ENCODE measurements at regions not wholly inside any gene's neighbourhood (a gene's known extent, or its start where the extent isn't known, plus 50 kb on each side); places are given as distances from the start of the nearest gene placed in this dataset.

GRCh38 chr21:20257052-20257740, 741.0 kb upstream of the NCAM2 start:
- H3K27me3 Mint-ChIP-seq (ENCODE audit: insufficient read depth, unreplicated experiment): no peaks in the 10 kb centered on the region
- TF ChIP-seq, protein P1, sequence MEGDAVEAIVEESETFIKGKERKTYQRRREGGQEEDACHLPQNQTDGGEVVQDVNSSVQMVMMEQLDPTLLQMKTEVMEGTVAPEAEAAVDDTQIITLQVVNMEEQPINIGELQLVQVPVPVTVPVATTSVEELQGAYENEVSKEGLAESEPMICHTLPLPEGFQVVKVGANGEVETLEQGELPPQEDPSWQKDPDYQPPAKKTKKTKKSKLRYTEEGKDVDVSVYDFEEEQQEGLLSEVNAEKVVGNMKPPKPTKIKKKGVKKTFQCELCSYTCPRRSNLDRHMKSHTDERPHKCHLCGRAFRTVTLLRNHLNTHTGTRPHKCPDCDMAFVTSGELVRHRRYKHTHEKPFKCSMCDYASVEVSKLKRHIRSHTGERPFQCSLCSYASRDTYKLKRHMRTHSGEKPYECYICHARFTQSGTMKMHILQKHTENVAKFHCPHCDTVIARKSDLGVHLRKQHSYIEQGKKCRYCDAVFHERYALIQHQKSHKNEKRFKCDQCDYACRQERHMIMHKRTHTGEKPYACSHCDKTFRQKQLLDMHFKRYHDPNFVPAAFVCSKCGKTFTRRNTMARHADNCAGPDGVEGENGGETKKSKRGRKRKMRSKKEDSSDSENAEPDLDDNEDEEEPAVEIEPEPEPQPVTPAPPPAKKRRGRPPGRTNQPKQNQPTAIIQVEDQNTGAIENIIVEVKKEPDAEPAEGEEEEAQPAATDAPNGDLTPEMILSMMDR (IDR thresholded peaks at IDR 0.05; ENCODE audit: unreplicated experiment): no peak
- POLR2A ChIA-PET: interaction anchor here (0.7 kb wide), 1 partner anchor 632 kb away, joined by 5 read pairs; no protein-coding TSS in a partner anchor
- no peaks in the 10 kb centered on the region for H3K4me1 Mint-ChIP-seq (ENCODE audit: insufficient read depth, unreplicated experiment)
- H3K36me3 Mint-ChIP-seq (ENCODE audit: insufficient read depth, unreplicated experiment): no peaks in the 10 kb centered on the region
- intact Hi-C loops (cut with micrococcal nuclease): no loop called here
- CTCF ChIA-PET: no interaction called here
- BruUV-seq (replicated peaks): no TSS peak
- H3K27ac Mint-ChIP-seq (ENCODE audit: low read depth, unreplicated experiment): no peak overlapping the region
- no peak overlapping the region for H3K4me3 Mint-ChIP-seq (ENCODE audit: unreplicated experiment)
- peaks cover 7% of the 10 kb centered on the region for H3K9me3 Mint-ChIP-seq (ENCODE audit: unreplicated experiment)
- DNase-seq (ENCODE audit: unreplicated experiment): no peak

GRCh38 chr21:20258542-20258941, 739.7 kb upstream of the NCAM2 start:
- no peak overlapping the region for H3K27ac Mint-ChIP-seq (ENCODE audit: low read depth, unreplicated experiment)
- POLR2A ChIA-PET: interaction anchor here (0.8 kb wide), 1 partner anchor 15 kb away, joined by 3 read pairs; no protein-coding TSS in a partner anchor
- no peaks in the 10 kb centered on the region for H3K27me3 Mint-ChIP-seq (ENCODE audit: insufficient read depth, unreplicated experiment)
- intact Hi-C loops (cut with micrococcal nuclease): no loop called here
- H3K4me3 Mint-ChIP-seq (ENCODE audit: unreplicated experiment): no peak overlapping the region
- no peaks in the 10 kb centered on the region for H3K4me1 Mint-ChIP-seq (ENCODE audit: insufficient read depth, unreplicated experiment)
- DNase-seq (ENCODE audit: unreplicated experiment): no peak
- TF ChIP-seq, protein P1 (IDR thresholded peaks at IDR 0.05; ENCODE audit: unreplicated experiment): no peak
- H3K36me3 Mint-ChIP-seq (ENCODE audit: insufficient read depth, unreplicated experiment): no peaks in the 10 kb centered on the region
- CTCF ChIA-PET: no interaction called here
- peaks cover 7% of the 10 kb centered on the region for H3K9me3 Mint-ChIP-seq (ENCODE audit: unreplicated experiment)
- BruUV-seq (replicated peaks): no TSS peak

GRCh38 chr21:20259031-20259867, 739.0 kb upstream of the NCAM2 start:
- no peaks in the 10 kb centered on the region for H3K4me1 Mint-ChIP-seq (ENCODE audit: insufficient read depth, unreplicated experiment)
- intact Hi-C loops (cut with micrococcal nuclease): no loop called here
- POLR2A ChIA-PET: interaction anchor here (0.8 kb wide), 1 partner anchor 16 kb away, joined by 3 read pairs; no protein-coding TSS in a partner anchor

GRCh38 chr21:20260124-20260523, 738.1 kb upstream of the NCAM2 start:
- Mint-ChIP-seq H3K27me3 (ENCODE audit: insufficient read depth, unreplicated experiment) (no peaks in the 10 kb centered on the region), H3K9me3 (ENCODE audit: unreplicated experiment) (peaks cover 7% of the 10 kb centered on the region), H3K36me3 (ENCODE audit: insufficient read depth, unreplicated experiment) (no peaks in the 10 kb centered on the region), H3K4me1 (ENCODE audit: insufficient read depth, unreplicated experiment) (no peaks in the 10 kb centered on the region), H3K27ac (ENCODE audit: low read depth, unreplicated experiment) (no peak overlapping the region), H3K4me3 (ENCODE audit: unreplicated experiment) (no peak overlapping the region)
- ChIA-PET CTCF (no interaction called here), POLR2A (no interaction called here)
- TF ChIP-seq, protein P1 (IDR thresholded peaks at IDR 0.05; ENCODE audit: unreplicated experiment): no peak
- no peak for DNase-seq (ENCODE audit: unreplicated experiment)
- intact Hi-C loops (cut with micrococcal nuclease): no loop called here
- BruUV-seq (replicated peaks): no TSS peak

More at GRCh38 chr21:20259031-20259867, 739.0 kb upstream of the NCAM2 start:
- TF ChIP-seq, protein P1 (IDR thresholded peaks at IDR 0.05; ENCODE audit: unreplicated experiment): no peak
- Mint-ChIP-seq H3K27me3 (ENCODE audit: insufficient read depth, unreplicated experiment) (no peaks in the 10 kb centered on the region), H3K27ac (ENCODE audit: low read depth, unreplicated experiment) (no peak overlapping the region), H3K36me3 (ENCODE audit: insufficient read depth, unreplicated experiment) (no peaks in the 10 kb centered on the region), H3K9me3 (ENCODE audit: unreplicated experiment) (peaks cover 7% of the 10 kb centered on the region), H3K4me3 (ENCODE audit: unreplicated experiment) (no peak overlapping the region)
- CTCF ChIA-PET: interaction anchor here (0.5 to 0.6 kb wide), 2 partner anchors 12 to 485 kb away, joined by 3 read pairs; no protein-coding TSS in a partner anchor
- no peak for DNase-seq (ENCODE audit: unreplicated experiment)
- BruUV-seq (replicated peaks): no TSS peak
